Mucosa of descending colon (tissue), 3 donors: ENCODE measurements at regions not wholly inside any gene's neighbourhood (a gene's known extent, or its start where the extent isn't known, plus 50 kb on each side); places are given as distances from the start of the nearest gene placed in this dataset.
A peak's percentile ranks its signal among the peaks of the same experiment; 100 is the strongest.
"Not testable (repeated sequence)": the region's sequence is repeated elsewhere in the genome, so short reads cannot be mapped to it uniquely, and the experiment has no call there.

Source experiments
- ATAC-seq: fragments of 200-7000 bp; cut with Tn5 transposase; one replicate; pipeline ENCODE4 v1.9.1; 2020; ENCODE audit warnings: mild to moderate bottlenecking, moderate library complexity
- DNase-seq, 3 donors: peaks; one replicate each; pipeline ENCODE4 v3.0.0-alpha.2; 2020
- H3K36me3 ChIP-seq: fragments of 200-600 bp; one replicate; pipeline ENCODE4 v1.8.0; 2021; ENCODE audit warnings: low read depth, mild to moderate bottlenecking
- H3K4me1 ChIP-seq: fragments of 200-600 bp; one replicate; pipeline ENCODE4 v1.8.0; 2021; ENCODE audit warnings: low read depth, mild to moderate bottlenecking
- H3K4me3 ChIP-seq: fragments of 200-600 bp; one replicate; pipeline ENCODE4 v1.8.0; 2021; ENCODE audit warnings: mild to moderate bottlenecking
- H3K9me3 ChIP-seq: fragments of 200-600 bp; one replicate; pipeline ENCODE4 v1.8.0; 2021; ENCODE audit warnings: mild to moderate bottlenecking
- intact Hi-C, 2 donors: fragments of 100-400 bp; cut with DNase I in 1 of 2; cut with micrococcal nuclease in 1 of 2; formaldehyde crosslinking; loops; one replicate each; pipeline versions ENCODE4 v1.11.0 to v1.11.1; 2022; cut with DNase I, micrococcal nuclease
- TF ChIP-seq, protein P1 (sequence below): fragments of 200-600 bp; IDR thresholded peaks from one replicate; pipeline ENCODE4 v1.8.0; 2022; ENCODE audit warnings: antibody characterized with exemption, mild to moderate bottlenecking
- donor health status: DM: no; HTN: no; CAD: no; lungs with moderate emphysema.
- donor health status: DM: no; HTN: no; CAD: no.
- donor health status: DM: no; HTN: yes; CAD: no.

DNA sequence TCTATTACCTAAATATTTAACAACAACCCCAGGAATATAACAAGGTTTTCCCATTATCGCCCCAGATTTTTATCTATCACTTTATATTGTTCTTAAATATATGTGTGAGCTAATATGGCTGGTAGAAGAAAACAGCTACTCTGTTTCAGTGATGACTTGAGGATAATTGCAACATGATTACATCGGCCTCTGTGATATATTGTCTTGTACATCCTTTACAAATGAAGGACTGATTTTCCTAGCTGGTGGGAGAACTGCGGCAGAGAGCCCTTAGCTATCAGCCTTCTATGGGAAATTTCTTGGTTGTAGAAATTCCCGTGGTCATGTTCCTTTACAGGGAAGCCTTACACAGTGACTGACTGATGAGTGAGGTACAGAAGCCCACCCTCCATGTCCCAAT, 110.9 kb upstream of the ZNF717 start:
- Histone ChIP-seq H3K36me3 (no peaks in the 10 kb centered on the region), H3K4me3 (no peak overlapping the region), H3K4me1 (no peaks in the 10 kb centered on the region), H3K9me3 (peaks cover 7% of the 10 kb centered on the region)
- TF ChIP-seq, protein P1, sequence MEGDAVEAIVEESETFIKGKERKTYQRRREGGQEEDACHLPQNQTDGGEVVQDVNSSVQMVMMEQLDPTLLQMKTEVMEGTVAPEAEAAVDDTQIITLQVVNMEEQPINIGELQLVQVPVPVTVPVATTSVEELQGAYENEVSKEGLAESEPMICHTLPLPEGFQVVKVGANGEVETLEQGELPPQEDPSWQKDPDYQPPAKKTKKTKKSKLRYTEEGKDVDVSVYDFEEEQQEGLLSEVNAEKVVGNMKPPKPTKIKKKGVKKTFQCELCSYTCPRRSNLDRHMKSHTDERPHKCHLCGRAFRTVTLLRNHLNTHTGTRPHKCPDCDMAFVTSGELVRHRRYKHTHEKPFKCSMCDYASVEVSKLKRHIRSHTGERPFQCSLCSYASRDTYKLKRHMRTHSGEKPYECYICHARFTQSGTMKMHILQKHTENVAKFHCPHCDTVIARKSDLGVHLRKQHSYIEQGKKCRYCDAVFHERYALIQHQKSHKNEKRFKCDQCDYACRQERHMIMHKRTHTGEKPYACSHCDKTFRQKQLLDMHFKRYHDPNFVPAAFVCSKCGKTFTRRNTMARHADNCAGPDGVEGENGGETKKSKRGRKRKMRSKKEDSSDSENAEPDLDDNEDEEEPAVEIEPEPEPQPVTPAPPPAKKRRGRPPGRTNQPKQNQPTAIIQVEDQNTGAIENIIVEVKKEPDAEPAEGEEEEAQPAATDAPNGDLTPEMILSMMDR, result no peak
- DNase-seq (no peak), ATAC-seq (no peak)
- intact Hi-C loops, result no loop called here

DNA sequence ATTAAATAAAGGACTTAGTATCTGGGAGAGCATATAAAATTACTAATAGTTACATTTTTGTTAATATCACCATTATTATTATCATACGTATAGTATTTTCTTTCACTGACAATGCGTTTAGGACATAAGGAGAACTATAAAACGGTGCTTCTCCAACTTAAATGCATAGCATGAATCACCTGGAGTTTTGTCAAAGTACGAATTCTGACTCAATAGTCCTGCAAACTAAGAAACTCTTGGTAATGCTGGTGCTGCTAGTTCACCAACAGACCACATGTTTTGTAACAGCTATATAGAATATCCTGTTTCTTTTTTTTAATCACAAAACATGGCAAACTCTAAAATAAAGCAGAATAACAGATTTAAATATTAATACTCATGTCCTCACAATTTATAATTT, 116.1 kb upstream of the ZNF717 start:
- H3K4me1 ChIP-seq, H3K9me3 ChIP-seq, DNase-seq, ATAC-seq, H3K36me3 ChIP-seq, intact Hi-C loops, H3K4me3 ChIP-seq: not testable (repeated sequence)

DNA sequence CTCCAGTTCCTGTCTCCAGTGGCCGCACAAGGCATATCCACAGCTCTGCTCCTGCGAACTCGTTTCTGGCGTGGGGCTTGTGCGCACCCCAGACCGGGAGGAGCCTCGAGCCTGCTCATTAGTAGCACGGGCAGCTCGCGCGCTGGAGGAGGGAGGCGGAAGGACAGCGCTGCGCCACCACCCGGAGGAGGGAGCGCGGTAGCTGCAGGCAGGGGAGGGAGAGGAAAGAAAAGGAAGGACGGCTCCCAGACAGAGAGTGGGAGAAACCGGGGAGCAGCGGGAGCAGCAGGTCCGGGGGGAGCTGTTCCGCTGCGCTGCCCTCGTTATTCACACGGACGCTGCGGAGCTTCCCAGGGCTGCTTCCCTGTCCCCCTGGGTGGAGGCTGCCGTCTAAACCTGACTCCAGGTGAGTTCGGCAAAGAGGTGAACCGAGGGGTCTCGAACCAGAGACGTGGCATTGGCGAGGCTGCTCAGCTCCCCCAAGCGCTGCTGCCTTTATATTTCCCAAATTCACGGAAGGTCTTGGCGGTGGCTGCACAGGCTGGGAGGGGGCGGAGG, 121.3 kb upstream of the ZNF717 start:
- no peak for ATAC-seq
- no peaks in the 10 kb centered on the region for H3K4me1 ChIP-seq
- TF ChIP-seq, protein P1, result no peak
- peaks cover 2% of the 10 kb centered on the region for H3K9me3 ChIP-seq
- intact Hi-C loops, result no loop called here
- peak in 1 of 3 donors; percentile 45 for DNase-seq
- H3K4me3 ChIP-seq, result no peak overlapping the region
- H3K36me3 ChIP-seq, result no peaks in the 10 kb centered on the region

DNA sequence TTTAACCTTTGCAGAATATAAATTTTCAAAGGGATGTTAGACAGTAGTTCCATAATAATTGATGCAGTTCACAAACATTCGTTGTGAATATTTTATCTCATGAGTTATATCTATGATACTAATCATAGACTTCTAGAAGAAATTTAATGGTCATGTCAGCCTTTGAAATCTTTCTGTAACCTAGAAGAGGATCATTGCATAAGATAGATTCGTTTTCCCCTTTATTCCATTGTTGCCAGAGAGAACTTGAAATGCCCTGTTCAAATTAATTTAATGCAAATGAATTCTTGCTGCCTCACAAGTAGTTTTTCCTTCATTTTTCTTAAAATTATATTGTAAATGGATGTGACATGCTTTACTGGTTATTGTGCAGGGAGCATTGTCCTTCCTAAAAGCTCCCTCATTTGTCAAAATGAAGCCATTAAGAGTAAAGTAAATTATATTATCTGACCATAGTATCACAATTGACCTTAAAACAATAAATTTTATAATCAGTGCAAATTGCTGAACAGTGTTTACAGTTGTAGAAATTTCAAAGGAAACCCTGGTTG, 128.5 kb upstream of the ZNF717 start:
- Histone ChIP-seq H3K36me3 (no peaks in the 10 kb centered on the region), H3K4me3 (no peak overlapping the region), H3K9me3 (peaks cover 21% of the 10 kb centered on the region), H3K4me1 (no peaks in the 10 kb centered on the region)
- DNase-seq (no peak), ATAC-seq (no peak)
- TF ChIP-seq, protein P1, result no peak
- intact Hi-C loops, result no loop called here

DNA sequence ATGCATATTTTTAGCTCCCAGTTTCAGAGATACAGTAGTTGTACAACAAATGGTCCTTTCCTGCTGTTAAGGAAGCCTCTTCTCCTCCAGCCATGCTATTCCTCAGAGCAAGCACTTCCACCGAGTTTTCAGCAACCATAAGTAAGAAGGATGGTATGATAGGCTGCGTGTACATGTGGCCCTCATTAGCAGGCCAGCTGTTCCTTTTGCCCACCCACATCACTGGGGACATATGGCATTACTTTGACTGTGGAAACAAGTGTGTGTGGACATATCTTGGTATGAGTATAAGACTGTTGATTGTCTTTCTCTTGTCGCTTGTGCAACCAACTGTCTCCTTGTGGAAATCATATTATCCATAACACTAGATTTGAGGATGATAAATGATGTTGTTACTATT, 129.4 kb upstream of the ZNF717 start:
- H3K36me3 ChIP-seq, H3K4me3 ChIP-seq, DNase-seq, ATAC-seq, intact Hi-C loops, H3K4me1 ChIP-seq: not testable (repeated sequence)
- H3K9me3 ChIP-seq, result peaks cover 24% of the 10 kb centered on the region

DNA sequence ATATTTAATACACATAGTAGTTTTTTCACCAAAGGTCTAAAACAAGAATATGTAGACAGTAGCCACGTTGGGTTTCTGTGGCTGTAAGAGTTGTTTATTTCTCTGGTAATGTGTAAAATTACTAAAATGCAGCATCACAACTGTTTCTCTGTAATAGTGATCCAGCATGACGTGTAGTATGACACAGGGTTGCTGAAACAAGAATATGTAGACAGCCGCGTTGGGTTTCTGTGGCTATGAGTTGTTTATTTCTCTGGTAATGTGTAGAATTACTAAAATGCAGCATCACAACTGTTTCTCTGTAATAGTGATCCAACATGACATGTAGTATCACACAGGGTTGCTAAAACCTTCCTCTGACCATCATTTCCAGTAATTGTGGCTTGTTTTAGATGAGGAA, 153.6 kb upstream of the ZNF717 start:
- H3K4me3 ChIP-seq, result no peak overlapping the region
- intact Hi-C loops, result no loop called here
- TF ChIP-seq, protein P1, result no peak
- ATAC-seq (no peak), DNase-seq (no peak)
- H3K36me3 ChIP-seq, result no peaks in the 10 kb centered on the region
- no peaks in the 10 kb centered on the region for H3K4me1 ChIP-seq
- peaks cover 17% of the 10 kb centered on the region for H3K9me3 ChIP-seq

DNA sequence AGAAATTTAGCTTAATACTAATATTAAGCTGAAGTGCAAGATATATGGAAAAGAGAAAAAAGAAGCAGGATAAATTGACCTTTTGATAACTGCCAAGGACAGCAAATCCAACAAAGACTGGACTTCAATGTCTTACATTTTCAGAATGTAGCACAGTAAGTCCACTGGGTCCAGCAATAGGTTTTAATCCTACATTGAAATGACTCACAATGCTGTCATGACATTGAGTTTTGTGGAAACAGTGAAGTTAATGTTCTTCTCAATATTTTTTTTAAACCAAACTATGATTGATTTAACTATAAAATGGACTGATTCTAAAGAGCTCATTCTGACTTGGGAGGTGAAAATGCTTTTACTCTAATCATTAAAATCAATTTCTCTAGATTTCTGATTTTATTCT, 166.6 kb upstream of the ZNF717 start:
- TF ChIP-seq, protein P1, result no peak
- ATAC-seq, result no peak

DNA sequence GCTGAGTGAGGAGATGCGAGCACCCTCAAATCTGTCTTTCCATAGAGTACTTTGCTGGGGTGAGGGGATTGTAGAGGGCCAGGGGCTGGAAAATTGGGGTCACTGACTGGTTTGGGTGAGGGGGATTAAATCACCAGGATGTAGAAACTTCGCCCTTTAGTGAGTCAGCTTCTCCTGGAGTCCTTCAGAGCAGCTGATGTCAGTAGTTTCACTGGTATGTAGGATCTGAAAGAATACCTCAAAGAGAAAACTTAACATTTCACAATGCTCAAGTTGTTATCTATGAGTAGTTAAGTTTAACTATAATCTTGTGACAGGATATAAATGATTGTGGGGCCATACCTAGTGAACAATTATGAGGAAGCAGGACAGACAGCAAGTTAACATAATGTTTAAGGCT, 174.7 kb upstream of the ZNF717 start:
- H3K4me3 ChIP-seq, DNase-seq, H3K36me3 ChIP-seq, H3K4me1 ChIP-seq, ATAC-seq, intact Hi-C loops: not testable (repeated sequence)
- H3K9me3 ChIP-seq, result peaks cover 31% of the 10 kb centered on the region

More for the DNA sequence above, 166.6 kb upstream of the ZNF717 start:
- peaks cover 21% of the 10 kb centered on the region for H3K9me3 ChIP-seq
- intact Hi-C loops, result no loop called here
- H3K4me3 ChIP-seq, result no peak overlapping the region
- H3K36me3 ChIP-seq, result no peaks in the 10 kb centered on the region
- no peak for DNase-seq
- H3K4me1 ChIP-seq, result no peaks in the 10 kb centered on the region

DNA sequence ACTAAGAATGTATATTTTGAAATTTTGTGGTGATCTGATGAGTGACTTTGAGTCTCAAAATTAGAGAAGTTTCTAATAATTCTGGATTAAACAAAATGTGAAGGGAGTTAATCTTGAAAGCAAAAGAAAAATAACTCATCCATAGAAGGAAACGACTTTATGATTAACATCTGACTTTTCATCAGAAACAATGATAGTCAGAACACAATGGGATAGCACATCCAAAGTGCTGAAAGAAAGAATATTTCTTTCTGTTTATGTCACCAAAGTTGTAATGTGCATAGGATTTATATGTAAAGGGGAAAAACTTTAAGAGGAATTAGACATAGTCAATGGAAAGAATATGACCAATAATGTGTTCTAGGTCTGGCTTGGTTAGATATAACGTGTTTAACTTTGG, 176.7 kb upstream of the ZNF717 start:
- DNase-seq, ATAC-seq, intact Hi-C loops, H3K4me3 ChIP-seq, H3K36me3 ChIP-seq, H3K4me1 ChIP-seq: not testable (repeated sequence)
- peaks cover 27% of the 10 kb centered on the region for H3K9me3 ChIP-seq
